ENCODE measurements at regions not wholly inside any gene's neighbourhood (a gene's known extent, or its start where the extent isn't known, plus 50 kb on each side); places are given as distances from the start of the nearest gene placed in this dataset.

DNA sequence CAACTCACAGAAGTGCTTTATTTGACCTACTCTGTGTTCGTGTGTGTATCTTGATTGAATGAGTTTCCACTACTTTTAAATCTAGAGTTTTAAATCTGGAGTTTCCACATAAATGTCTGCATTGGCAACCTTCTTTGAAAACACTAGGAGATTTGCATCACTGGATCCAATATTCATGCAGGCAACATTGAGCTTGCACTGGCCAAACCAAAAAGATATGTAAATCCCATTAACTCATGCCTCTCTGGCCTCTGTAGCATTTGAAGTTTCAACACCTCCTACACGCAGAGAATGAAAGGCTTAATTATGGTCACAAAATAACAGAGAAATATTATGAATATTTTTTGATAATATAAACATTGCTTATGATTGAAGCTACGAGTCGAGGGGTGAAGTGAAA lies 178.6 kb downstream of the DUSP6 start:
- CTCF ChIA-PET: interaction anchor here (1.1 to 1.2 kb wide), 3 partner anchors 11 to 122 kb away, joined by 3 read pairs; no protein-coding TSS in a partner anchor

GRCh38 chr12:89173096-89173495 lies 179.2 kb downstream of the DUSP6 start:
- ATAC-seq (no peak), DNase-seq (ENCODE audit: low read depth in 1 of 2, low spot score in 1 of 2) (no peak), FAIRE-seq (no peak)
- no peak for TF ChIP-seq MAFK (IDR thresholded peaks at IDR 0.05; ENCODE audit: partially characterized antibody)
- no peak for TF ChIP-seq HOXB5 (CRISPR knock-in tag; IDR thresholded peaks at IDR 0.05)
- no peak for TF ChIP-seq RARB (CRISPR knock-in tag; IDR thresholded peaks at IDR 0.05)
- no peak for TF ChIP-seq CEBPB (IDR thresholded peaks at IDR 0.05)
- TF ChIP-seq REST (IDR thresholded peaks at IDR 0.05): no peak
- no peak for TF ChIP-seq MYC (IDR thresholded peaks at IDR 0.05; ENCODE audit: borderline replicate concordance, low read length)
- no peak for TF ChIP-seq EHF (CRISPR knock-in tag; IDR thresholded peaks at IDR 0.05)
- TF ChIP-seq NPAS2 (CRISPR knock-in tag; IDR thresholded peaks at IDR 0.05; ENCODE audit: borderline replicate concordance): no peak
- no peak for TF ChIP-seq NR3C1 (IDR thresholded peaks at IDR 0.05)
- TF ChIP-seq EP300 (IDR thresholded peaks at IDR 0.05): no peak
- ChIA-PET CTCF (interaction anchor here (1.2 kb wide), 1 partner anchor 16 kb away, joined by 3 read pairs; no protein-coding TSS in a partner anchor), POLR2A (no interaction called here)
- no peak overlapping the region for H3K4me2 ChIP-seq
- H3K27ac ChIP-seq: no peak overlapping the region
- H3K4me3 ChIP-seq: no peak overlapping the region
- no peaks in the 10 kb centered on the region for H3K9me3 ChIP-seq
- no peaks in the 10 kb centered on the region; the same call in 2 of the 3 replicates for H3K4me1 ChIP-seq
- WGBS (ENCODE audit: missing lambda C conversion rate): 96% methylated on average over 1 of the region's 1 CpG

More for the DNA sequence above, 178.6 kb downstream of the DUSP6 start:
- H3K4me3 ChIP-seq: no peak overlapping the region
- FAIRE-seq (no peak), DNase-seq (ENCODE audit: low read depth in 1 of 2, low spot score in 1 of 2) (no peak), ATAC-seq (no peak)
- TF ChIP-seq NPAS2 (CRISPR knock-in tag; IDR thresholded peaks at IDR 0.05; ENCODE audit: borderline replicate concordance): no peak
- no peak for TF ChIP-seq RFX5 (IDR thresholded peaks at IDR 0.05)
- TF ChIP-seq CBX8 (IDR thresholded peaks at IDR 0.05): no peak
- TF ChIP-seq BHLHE40 (IDR thresholded peaks at IDR 0.05; ENCODE audit: low read depth, low read length): no peak
- POLR2A ChIA-PET: no interaction called here
- no peaks in the 10 kb centered on the region for H3K9me3 ChIP-seq
- no peak overlapping the region for H3K27ac ChIP-seq
- H3K4me2 ChIP-seq: no peak overlapping the region
- peaks cover 2% of the 10 kb centered on the region for H3K4me1 ChIP-seq
- WGBS (ENCODE audit: missing lambda C conversion rate): 82% methylated on average over 4 of the region's 4 CpGs

- no peak for TF ChIP-seq CEBPB (IDR thresholded peaks at IDR 0.05)
- no peak for TF ChIP-seq FOXS1 (CRISPR knock-in tag; IDR thresholded peaks at IDR 0.05)
- no peak for TF ChIP-seq EHF (CRISPR knock-in tag; IDR thresholded peaks at IDR 0.05)
- no peak for TF ChIP-seq ELK1 (IDR thresholded peaks at IDR 0.05; ENCODE audit: low read depth, low read length)
- ATAC-seq: no peak
- ChIA-PET CTCF (no interaction called here), POLR2A (no interaction called here)
- no peak for FAIRE-seq
- Histone ChIP-seq H3K4me3 (no peak overlapping the region), H3K4me1 (no peaks in the 10 kb centered on the region; the same call in 2 of the 3 replicates), H3K9me3 (no peaks in the 10 kb centered on the region), H3K4me2 (no peak overlapping the region), H3K27ac (no peak overlapping the region)
- no peak for DNase-seq (ENCODE audit: low read depth in 1 of 2, low spot score in 1 of 2)
Observed at GRCh38 chr12:89172224-89172623, 180.1 kb downstream of the DUSP6 start.

DNA sequence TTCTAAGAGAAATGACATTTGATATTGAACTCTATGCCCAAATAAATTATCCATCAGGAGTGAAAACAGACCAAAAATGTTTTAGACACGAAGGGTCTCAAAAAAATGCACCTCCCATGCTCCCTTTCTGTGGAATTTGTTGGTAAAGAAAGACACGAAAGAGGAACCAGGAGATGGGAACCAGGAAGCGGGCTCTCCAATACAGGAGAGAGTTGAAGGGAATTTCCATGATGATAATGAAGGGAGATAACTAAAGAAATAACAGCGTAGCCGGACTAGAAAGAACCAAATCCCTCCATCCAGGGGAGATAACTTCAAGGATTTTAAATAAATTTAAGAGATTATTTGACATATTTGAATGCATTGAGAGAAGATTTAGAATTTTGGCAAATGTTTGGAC lies 183.0 kb downstream of the DUSP6 start:
- 0 out of 3 replicates have a peak, but pooled peaks cover 5% of the 10 kb centered on the region for H3K4me1 ChIP-seq
- TF ChIP-seq ESRRA (IDR thresholded peaks at IDR 0.05; ENCODE audit: borderline replicate concordance, low read length) (no peak), JUNB (IDR thresholded peaks at IDR 0.05) (no peak), SMC3 (IDR thresholded peaks at IDR 0.05) (no peak), SREBF2 (IDR thresholded peaks at IDR 0.05) (no peak)
- no peak overlapping the region for H3K4me3 ChIP-seq
- no peak for DNase-seq (ENCODE audit: low read depth in 1 of 2, low spot score in 1 of 2)
- no peak overlapping the region for H3K4me2 ChIP-seq
- WGBS (ENCODE audit: missing lambda C conversion rate): 82% methylated on average over 5 of the region's 5 CpGs
- CTCF ChIA-PET: no interaction called here
- ATAC-seq: no peak
- H3K27ac ChIP-seq: no peak overlapping the region
- FAIRE-seq: no peak
- no peaks in the 10 kb centered on the region for H3K9me3 ChIP-seq
- POLR2A ChIA-PET: no interaction called here
